ENCODE measurements at regions not wholly inside any gene's neighbourhood (a gene's known extent, or its start where the extent isn't known, plus 50 kb on each side); places are given as distances from the start of the nearest gene placed in this dataset.
"Not testable (repeated sequence)": the region's sequence is repeated elsewhere in the genome, so short reads cannot be mapped to it uniquely, and the experiment has no call there.

DNA sequence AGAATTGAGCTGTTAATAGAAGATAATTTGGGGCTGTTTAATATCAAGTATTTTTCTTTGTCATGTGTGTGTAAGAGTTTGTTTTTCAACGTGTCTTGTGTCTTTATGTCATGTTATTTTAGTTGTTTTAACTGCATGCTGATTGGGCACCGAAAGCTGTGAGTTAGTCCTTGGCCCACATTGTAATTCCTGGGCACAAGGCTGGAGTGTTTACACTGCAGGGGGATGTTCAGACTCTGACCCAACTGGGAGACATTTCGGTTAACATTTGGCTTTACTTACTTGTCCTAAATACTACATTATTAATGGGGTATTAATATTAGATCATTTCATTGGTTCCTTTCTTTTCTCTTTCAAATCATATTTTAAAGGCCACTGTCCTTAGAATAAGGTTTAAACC, 381.0 kb downstream of the OSR1 start:
- FAIRE-seq, result no peak

DNA sequence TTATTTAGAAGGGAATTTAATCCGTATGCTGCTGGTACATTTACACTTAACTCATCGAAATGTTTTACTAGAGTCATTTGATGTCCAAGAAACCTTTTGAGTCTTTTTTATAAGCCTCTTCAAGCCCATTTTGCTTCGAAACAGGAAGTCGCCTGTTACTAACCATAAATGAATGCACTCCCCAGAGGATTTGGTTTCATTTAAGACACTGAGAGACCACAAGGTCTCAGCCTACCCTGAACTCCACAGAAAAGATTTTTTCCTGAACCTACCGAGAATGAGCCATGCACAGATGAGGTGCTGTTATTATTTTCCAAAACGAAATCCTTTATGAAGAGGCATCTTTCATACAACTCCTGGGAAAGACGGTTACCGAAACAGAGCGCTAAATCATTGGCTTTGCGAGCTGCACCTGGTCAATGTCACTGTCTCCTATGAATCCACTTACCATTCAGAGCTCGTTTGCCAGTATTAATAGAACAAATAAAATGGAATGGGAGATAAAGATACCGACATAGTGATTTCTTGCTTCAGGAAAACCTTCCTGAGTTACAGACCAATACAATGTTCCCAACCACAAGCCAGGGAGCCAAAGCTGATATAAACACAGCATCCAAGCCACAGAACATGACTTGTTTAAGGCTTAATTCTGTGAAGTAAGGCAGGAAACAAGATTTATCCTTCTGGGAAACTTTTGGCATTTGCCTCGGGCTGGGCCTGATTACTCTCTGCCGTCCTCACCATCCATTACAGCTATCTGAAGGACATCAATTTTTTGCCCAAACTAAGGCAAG, 382.1 kb downstream of the OSR1 start:
- FAIRE-seq, result no peak

DNA sequence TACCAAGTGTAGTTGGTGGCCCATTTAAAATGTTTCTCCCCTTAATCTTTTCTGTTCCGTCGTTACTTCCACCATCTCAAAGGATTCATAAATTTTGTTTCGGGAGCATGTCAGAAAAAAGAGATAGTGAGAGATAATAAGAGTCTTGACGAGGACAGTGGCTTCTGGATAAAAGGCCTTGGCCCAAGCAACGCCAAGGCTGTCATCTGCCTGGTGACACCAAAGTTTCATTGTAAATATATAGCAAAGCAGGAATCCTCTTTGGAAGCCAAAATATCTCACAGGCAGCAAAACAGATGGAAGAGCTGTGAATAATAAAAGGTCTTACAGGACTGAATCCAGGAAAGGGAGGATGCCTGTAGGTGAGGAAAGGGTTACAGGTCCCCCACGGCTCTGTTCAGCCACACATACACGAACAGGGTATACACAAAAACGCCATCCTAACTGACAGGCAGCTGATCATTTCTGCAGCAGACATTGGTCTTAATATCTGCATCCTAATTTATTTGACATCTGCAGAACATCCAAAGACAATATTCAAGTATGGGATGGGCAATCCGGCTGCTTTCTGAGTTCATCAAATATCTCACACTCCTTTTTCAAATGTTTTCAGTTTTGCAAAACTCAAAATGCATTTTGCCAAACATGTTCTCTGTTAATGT, 382.8 kb downstream of the OSR1 start:
- FAIRE-seq, result no peak

DNA sequence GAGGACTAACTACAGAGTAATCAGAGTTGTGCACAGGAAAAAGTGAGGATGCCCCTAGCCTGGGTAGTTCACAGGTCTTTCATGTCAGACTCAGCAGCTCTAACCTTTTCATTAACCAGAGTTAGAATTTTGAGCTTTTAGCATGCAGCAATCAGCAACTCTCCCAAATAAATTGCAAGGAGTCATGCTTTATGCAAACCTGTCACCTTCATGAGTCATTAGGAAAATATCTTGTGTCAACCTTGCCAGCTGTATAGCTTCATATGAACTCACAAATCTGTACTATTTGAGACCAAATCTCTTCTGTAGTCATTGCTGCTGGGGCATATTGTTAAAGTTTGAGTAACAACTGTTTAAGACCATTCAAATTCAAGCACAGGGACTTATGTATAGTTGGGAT, 382.3 kb upstream of the NT5C1B start:
- FAIRE-seq, result no peak

GRCh38 chr2:18971069-18971378, 381.7 kb upstream of the NT5C1B start:
- no peak for FAIRE-seq

GRCh38 chr2:18966131-18966530, 376.8 kb upstream of the NT5C1B start:
- peak; percentile 72 for FAIRE-seq

- FAIRE-seq, result not testable (repeated sequence)
Observed at GRCh38 chr2:18963739-18964256, 374.4 kb upstream of the NT5C1B start.

GRCh38 chr2:18961991-18962421, 372.6 kb upstream of the NT5C1B start:
- no peak for FAIRE-seq

GRCh38 chr2:18959952-18960717, 370.8 kb upstream of the NT5C1B start:
- peak; percentile 45 for FAIRE-seq

- no peak for FAIRE-seq
Observed at GRCh38 chr2:18959200-18959599, 369.8 kb upstream of the NT5C1B start.

DNA sequence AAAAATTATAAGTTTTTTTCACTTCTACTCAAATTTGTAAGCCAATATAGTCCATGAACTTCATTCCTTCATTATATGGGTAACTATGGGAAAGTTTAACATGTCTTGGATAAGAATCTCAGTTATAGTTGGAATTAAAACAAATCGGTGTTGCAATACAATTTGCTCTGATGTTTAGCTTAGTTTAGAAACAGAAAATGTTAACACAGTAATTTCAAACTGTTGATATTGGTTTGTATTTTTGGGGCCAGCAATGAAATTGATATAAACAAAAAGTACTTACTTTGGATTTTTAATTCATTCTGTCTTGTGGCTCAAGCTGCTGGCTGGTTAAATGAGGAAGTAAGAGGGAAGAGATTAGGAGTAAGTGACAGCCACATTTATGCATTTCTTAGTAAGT, 368.5 kb upstream of the NT5C1B start:
- peak; percentile 12 for FAIRE-seq

- FAIRE-seq, result no peak
Observed at GRCh38 chr2:18950361-18950851, 361.0 kb upstream of the NT5C1B start.

- FAIRE-seq, result no peak
Observed at GRCh38 chr2:18949871-18950270, 360.5 kb upstream of the NT5C1B start.

GRCh38 chr2:18940184-18940583, 350.8 kb upstream of the NT5C1B start:
- no peak for FAIRE-seq

GRCh38 chr2:18939740-18940139, 350.4 kb upstream of the NT5C1B start:
- not testable (repeated sequence) for FAIRE-seq

DNA sequence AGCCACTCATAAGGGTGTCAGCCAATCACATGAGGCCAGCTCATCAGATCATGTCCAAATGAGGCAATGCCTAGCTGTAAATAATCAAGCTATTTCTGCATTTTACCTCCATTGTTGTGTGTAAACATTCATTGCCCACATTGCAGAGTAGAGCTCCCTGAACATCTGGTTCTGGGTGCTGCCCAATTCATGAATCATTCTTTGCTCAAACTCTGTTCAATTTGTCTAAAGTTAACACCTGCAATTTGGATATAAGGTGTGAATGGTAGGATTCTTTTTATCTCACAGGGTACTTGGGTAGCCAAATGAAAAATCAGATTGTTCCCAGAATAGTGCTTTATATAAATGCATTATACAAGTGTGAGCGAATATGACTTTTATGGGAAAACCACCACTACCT, 345.5 kb upstream of the NT5C1B start:
- no peak for FAIRE-seq

- no peak for FAIRE-seq
Observed at GRCh38 chr2:18932853-18933252, 343.5 kb upstream of the NT5C1B start.

GRCh38 chr2:18930971-18931370, 341.6 kb upstream of the NT5C1B start:
- FAIRE-seq, result no peak

DNA sequence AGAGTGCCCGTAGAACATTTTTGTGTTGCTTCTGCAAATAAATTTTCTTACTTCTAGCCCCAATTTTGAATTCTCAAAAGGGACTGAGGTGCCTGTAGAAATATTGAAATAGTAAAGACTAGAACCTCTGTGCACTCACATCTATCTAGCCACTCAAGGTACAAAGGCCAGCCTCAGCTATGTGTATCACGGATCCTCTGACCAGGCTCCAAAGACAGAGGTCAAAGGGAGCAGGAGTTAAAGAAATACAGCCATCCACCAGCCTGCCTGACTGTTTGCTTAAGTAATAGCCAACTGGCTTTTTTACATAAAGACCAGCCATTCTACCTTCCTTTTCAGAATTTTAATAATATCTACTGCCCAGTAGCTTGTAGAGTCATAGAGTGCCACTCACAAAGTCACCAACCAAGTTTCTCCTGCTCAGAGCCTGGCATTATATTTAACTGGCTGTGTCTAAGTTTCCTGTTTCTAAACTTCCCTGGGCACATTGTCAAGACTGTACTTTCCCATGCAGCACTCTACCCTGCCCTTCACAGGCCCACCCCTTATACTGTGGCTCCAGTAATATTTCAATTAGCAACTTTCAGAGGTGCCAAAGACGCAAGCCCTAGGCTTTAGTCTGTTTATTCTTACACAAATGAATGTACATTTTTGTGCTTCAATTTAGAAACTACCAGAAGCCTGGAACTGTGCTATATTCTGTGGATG, 338.3 kb upstream of the NT5C1B start:
- FAIRE-seq, result no peak

DNA sequence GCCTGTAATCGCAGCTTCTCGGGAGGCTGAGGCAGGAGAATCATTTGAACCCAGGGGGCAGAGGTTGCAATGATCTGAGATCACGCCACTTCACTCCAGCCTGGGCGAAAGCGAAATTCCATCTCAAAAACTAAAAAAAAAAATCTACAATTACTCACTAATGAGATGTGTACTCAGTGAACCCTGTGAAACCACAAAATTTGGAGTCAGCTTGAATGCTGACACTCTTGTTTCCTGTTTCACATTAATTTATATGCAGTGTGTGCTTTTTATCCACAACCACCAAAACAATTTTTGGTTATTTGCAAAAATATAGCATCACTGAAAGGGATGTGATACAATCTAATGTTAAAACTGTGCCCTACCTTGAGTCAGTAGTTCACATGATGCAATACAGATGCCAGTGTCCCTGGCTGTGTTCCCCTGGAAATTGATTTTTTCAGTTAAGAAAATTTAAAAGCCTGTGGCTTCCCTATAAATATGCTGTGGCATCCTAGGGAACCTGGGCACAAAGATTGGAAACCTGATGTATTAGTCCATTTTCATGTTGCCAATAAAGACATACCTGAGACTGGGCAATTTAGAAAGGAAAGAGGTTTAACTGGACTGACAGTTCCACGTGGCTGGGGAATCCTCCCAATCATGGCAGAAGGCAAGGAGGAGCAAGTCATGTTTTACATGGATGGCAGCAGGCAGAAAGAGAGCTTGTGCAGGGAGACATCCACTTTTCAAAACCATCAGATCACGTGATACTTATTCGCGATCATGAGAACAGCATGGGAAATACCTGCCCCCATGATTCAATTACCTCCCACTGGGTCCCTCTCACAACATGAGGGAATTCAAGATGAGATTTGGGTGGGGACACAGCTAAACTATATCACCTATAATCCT, 337.5 kb upstream of the NT5C1B start:
- no peak for FAIRE-seq

- FAIRE-seq, result no peak
Observed at GRCh38 chr2:18925296-18925695, 335.9 kb upstream of the NT5C1B start.

DNA sequence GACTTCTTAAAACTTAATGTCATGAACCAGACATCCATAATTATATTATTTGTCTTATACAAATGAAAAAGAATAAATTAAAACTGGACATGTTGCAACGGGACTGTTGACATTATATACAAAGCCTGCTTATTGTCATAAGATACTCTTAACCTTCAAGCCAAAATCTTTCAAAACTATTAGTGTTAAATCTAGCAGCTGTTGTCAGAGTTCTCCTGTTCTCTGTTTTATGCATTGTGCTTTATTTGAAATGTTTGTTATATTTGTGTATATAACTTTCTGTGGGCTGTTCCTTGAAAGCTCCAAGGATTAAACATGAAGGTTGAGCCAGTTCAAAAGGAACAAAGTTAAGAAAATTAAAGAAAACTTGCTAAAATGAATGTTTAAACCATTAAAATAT, 335.5 kb upstream of the NT5C1B start:
- FAIRE-seq, result peak; percentile 98
